ENCODE measurements at regions not wholly inside any gene's neighbourhood (a gene's known extent, or its start where the extent isn't known, plus 50 kb on each side); places are given as distances from the start of the nearest gene placed in this dataset.

- DNase-seq: no peak
These were observed 159.9 kb downstream of the PCDH7 start for GRCh38 chr4:30879855-30880598.

- no peak for DNase-seq
These were observed 161.8 kb downstream of the PCDH7 start for GRCh38 chr4:30881985-30882384.

GRCh38 chr4:30882443-30882842 lies 162.3 kb downstream of the PCDH7 start:
- no peak for DNase-seq

- no peak for DNase-seq
These were observed 163.0 kb downstream of the PCDH7 start for GRCh38 chr4:30882995-30883675.

- DNase-seq: no peak
These were observed 181.6 kb downstream of the PCDH7 start for GRCh38 chr4:30901461-30902451.

- DNase-seq: no peak
These were observed 183.5 kb downstream of the PCDH7 start for GRCh38 chr4:30903502-30904214.

GRCh38 chr4:30904215-30904555 lies 184.0 kb downstream of the PCDH7 start:
- no peak for DNase-seq

- DNase-seq: no peak
These were observed 184.4 kb downstream of the PCDH7 start for GRCh38 chr4:30904588-30904987.

GRCh38 chr4:30912098-30912714 lies 192.0 kb downstream of the PCDH7 start:
- no peak for DNase-seq

GRCh38 chr4:30916337-30917274 lies 196.4 kb downstream of the PCDH7 start:
- no peak for DNase-seq

GRCh38 chr4:30917946-30918345 lies 197.8 kb downstream of the PCDH7 start:
- no peak for DNase-seq

- DNase-seq: no peak
These were observed 199.3 kb downstream of the PCDH7 start for GRCh38 chr4:30919458-30919857.

GRCh38 chr4:30920043-30920442 lies 199.9 kb downstream of the PCDH7 start:
- DNase-seq: no peak

- DNase-seq: no peak
These were observed 202.5 kb downstream of the PCDH7 start for GRCh38 chr4:30922625-30923024.

GRCh38 chr4:30924495-30924894 lies 204.3 kb downstream of the PCDH7 start:
- DNase-seq: no peak

- DNase-seq: no peak
These were observed 209.5 kb downstream of the PCDH7 start for GRCh38 chr4:30929649-30930048.

GRCh38 chr4:30930276-30930675 lies 210.1 kb downstream of the PCDH7 start:
- DNase-seq: no peak

- no peak for DNase-seq
These were observed 212.4 kb downstream of the PCDH7 start for GRCh38 chr4:30932581-30932980.

- no peak for DNase-seq
These were observed 218.9 kb downstream of the PCDH7 start for GRCh38 chr4:30939069-30939468.

GRCh38 chr4:30939684-30940083 lies 219.5 kb downstream of the PCDH7 start:
- DNase-seq: no peak

- no peak for DNase-seq
These were observed 221.5 kb downstream of the PCDH7 start for GRCh38 chr4:30941641-30942040.

Data from activated CD4-positive, CD25-positive, alpha-beta regulatory T cell (primary cell).